ENCODE measurements at regions not wholly inside any gene's neighbourhood (a gene's known extent, or its start where the extent isn't known, plus 50 kb on each side); places are given as distances from the start of the nearest gene placed in this dataset.

DNA sequence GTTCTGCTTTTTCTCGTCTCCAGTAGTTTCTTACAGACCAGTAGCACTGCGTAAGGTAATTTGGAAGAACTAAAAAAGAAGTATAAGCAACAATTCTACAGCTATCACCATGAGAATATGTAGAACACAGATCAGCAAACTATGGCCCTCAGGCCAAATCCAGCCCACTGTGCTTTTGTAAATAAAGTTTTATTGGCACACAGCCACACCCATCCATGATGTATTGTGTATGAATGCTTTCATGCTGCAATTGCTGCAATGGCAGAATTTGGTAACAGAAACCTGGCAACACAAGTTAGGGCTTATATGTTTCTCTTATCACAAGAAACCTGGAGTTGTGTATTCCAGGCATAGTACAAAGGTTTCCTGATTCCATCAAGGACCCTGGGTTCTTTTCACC lies 386.8 kb upstream of the TSHZ2 start:
- no peak overlapping the region for H2AFZ ChIP-seq (ENCODE audit: low read depth, low read length)
- no peaks in the 10 kb centered on the region for H3K4me1 ChIP-seq (ENCODE audit: low read length)
- H3K4me3 ChIP-seq (ENCODE audit: low read length): no peak overlapping the region
- TF ChIP-seq EZH2phosphoT487 (IDR thresholded peaks at IDR 0.05; ENCODE audit: low read depth): no peak
- TF ChIP-seq, protein P1, sequence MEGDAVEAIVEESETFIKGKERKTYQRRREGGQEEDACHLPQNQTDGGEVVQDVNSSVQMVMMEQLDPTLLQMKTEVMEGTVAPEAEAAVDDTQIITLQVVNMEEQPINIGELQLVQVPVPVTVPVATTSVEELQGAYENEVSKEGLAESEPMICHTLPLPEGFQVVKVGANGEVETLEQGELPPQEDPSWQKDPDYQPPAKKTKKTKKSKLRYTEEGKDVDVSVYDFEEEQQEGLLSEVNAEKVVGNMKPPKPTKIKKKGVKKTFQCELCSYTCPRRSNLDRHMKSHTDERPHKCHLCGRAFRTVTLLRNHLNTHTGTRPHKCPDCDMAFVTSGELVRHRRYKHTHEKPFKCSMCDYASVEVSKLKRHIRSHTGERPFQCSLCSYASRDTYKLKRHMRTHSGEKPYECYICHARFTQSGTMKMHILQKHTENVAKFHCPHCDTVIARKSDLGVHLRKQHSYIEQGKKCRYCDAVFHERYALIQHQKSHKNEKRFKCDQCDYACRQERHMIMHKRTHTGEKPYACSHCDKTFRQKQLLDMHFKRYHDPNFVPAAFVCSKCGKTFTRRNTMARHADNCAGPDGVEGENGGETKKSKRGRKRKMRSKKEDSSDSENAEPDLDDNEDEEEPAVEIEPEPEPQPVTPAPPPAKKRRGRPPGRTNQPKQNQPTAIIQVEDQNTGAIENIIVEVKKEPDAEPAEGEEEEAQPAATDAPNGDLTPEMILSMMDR (IDR thresholded peaks at IDR 0.05; ENCODE audit: low read depth, low read length): no peak
- no peak overlapping the region for H3K9ac ChIP-seq (ENCODE audit: low read length)
- H3K27ac ChIP-seq (ENCODE audit: low read length): no peak overlapping the region
- H3K36me3 ChIP-seq (replicated peaks; ENCODE audit: low read depth, low read length): no peaks in the 10 kb centered on the region
- no peak overlapping the region for H3K4me2 ChIP-seq (ENCODE audit: low read length)
- no peaks in the 10 kb centered on the region for H3K9me3 ChIP-seq (ENCODE audit: insufficient read depth, low read length)
- H4K20me1 ChIP-seq (ENCODE audit: insufficient read depth, low read length): no peaks in the 10 kb centered on the region
- no peaks in the 10 kb centered on the region for H3K79me2 ChIP-seq (ENCODE audit: low read length)
- peaks cover 25% of the 10 kb centered on the region for H3K27me3 ChIP-seq (ENCODE audit: low read depth, low read length)

DNA sequence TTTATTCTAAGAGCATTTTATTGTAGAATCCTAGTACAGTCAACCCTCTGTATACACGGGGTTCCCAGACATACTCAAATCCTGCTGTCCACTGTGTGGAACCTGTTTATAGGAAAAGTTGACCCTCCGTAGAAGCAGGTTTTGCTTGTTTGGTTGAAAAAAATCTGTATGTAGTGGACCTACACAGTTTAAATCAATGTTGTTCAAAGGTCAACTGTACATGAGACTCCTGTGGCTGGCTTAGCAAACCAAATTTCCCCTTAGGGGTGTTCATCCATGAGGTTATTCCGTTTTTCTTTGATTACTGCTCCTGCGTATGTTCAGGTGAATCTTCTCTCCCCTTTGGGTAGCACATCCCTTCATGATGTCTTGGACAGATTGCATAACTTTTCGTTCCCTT lies 387.0 kb upstream of the ZFP64 start:
- no peaks in the 10 kb centered on the region for H3K79me2 ChIP-seq (ENCODE audit: low read length)
- H3K4me2 ChIP-seq (ENCODE audit: low read length): no peak overlapping the region
- H3K9me3 ChIP-seq (ENCODE audit: insufficient read depth, low read length): 0 out of 2 replicates have a peak, but pooled peaks cover 5% of the 10 kb centered on the region
- no peaks in the 10 kb centered on the region for H3K36me3 ChIP-seq (replicated peaks; ENCODE audit: low read depth, low read length)
- H4K20me1 ChIP-seq (ENCODE audit: insufficient read depth, low read length): no peaks in the 10 kb centered on the region
- H3K27ac ChIP-seq (ENCODE audit: low read length): no peak overlapping the region
- 0 out of 2 replicates have a peak, but pooled peaks cover 3% of the 10 kb centered on the region for H3K27me3 ChIP-seq (ENCODE audit: low read depth, low read length)
- H3K4me1 ChIP-seq (ENCODE audit: low read length): no peaks in the 10 kb centered on the region
- TF ChIP-seq, protein P1 (IDR thresholded peaks at IDR 0.05; ENCODE audit: low read depth, low read length): no peak
- H3K4me3 ChIP-seq (ENCODE audit: low read length): no peak overlapping the region
- no peak overlapping the region for H3K9ac ChIP-seq (ENCODE audit: low read length)
- H2AFZ ChIP-seq (ENCODE audit: low read depth, low read length): no peak overlapping the region

DNA sequence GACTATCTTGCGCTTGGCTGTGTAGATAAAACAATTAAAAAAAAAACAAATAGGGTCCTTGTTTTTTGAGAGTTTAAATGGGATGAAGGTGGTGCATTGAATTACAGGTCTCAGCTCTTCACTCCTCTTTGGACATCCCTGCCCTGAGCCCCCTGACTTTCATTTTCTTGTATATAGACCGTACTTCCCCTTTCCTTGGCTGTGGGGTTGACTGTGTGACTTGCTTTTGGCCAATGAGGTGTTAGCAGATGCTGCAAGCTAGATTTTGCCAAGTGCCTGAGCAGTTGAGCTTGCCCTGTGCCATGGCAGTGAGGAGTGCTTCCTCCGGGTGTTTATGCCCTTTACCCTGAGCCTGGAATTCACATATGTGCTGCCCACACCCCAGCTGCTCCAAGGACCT lies 386.1 kb upstream of the ZFP64 start:
- Histone ChIP-seq H3K9ac (ENCODE audit: low read length) (no peak overlapping the region), H3K9me3 (ENCODE audit: insufficient read depth, low read length) (0 out of 2 replicates have a peak, but pooled peaks cover 5% of the 10 kb centered on the region), H2AFZ (ENCODE audit: low read depth, low read length) (no peak overlapping the region), H3K27ac (ENCODE audit: low read length) (no peak overlapping the region), H4K20me1 (ENCODE audit: insufficient read depth, low read length) (no peaks in the 10 kb centered on the region), H3K27me3 (ENCODE audit: low read depth, low read length) (0 out of 2 replicates have a peak, but pooled peaks cover 3% of the 10 kb centered on the region), H3K79me2 (ENCODE audit: low read length) (no peaks in the 10 kb centered on the region), H3K4me2 (ENCODE audit: low read length) (no peak overlapping the region), H3K36me3 (replicated peaks; ENCODE audit: low read depth, low read length) (no peaks in the 10 kb centered on the region), H3K4me3 (ENCODE audit: low read length) (no peak overlapping the region), H3K4me1 (ENCODE audit: low read length) (no peaks in the 10 kb centered on the region)
- no peak for TF ChIP-seq EZH2phosphoT487 (IDR thresholded peaks at IDR 0.05; ENCODE audit: low read depth)
- TF ChIP-seq, protein P1 (IDR thresholded peaks at IDR 0.05; ENCODE audit: low read depth, low read length): no peak

DNA sequence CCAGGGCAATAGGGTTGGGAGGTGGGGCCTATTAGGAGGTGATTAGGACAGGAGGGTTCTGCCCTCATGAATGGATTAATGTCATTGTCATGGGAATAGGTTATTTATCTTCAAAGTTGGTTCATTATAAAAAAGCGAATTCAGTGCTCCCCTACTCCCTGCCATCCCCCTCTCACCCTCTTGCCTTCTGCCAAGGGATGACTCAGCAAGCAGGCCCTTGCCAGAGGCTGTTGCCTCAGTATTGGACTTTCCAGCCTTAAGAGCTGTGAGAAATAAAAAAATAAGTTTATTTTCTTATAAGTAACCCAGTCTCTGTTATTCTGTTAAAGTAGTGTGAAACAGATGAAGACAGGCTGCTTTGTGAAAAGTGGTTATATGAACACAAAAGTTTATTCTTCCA lies 381.1 kb upstream of the ZFP64 start:
- H4K20me1 ChIP-seq (ENCODE audit: insufficient read depth, low read length): no peaks in the 10 kb centered on the region
- no peaks in the 10 kb centered on the region for H3K4me1 ChIP-seq (ENCODE audit: low read length)
- H3K4me2 ChIP-seq (ENCODE audit: low read length): no peak overlapping the region
- no peak overlapping the region for H3K4me3 ChIP-seq (ENCODE audit: low read length)
- H3K9me3 ChIP-seq (ENCODE audit: insufficient read depth, low read length): 0 out of 2 replicates have a peak, but pooled peaks cover 5% of the 10 kb centered on the region
- H2AFZ ChIP-seq (ENCODE audit: low read depth, low read length): no peak overlapping the region
- TF ChIP-seq, protein P1 (IDR thresholded peaks at IDR 0.05; ENCODE audit: low read depth, low read length): no peak
- no peak for TF ChIP-seq EZH2phosphoT487 (IDR thresholded peaks at IDR 0.05; ENCODE audit: low read depth)
- no peak overlapping the region for H3K27ac ChIP-seq (ENCODE audit: low read length)
- H3K9ac ChIP-seq (ENCODE audit: low read length): no peak overlapping the region
- 0 out of 2 replicates have a peak, but pooled peaks cover 3% of the 10 kb centered on the region for H3K27me3 ChIP-seq (ENCODE audit: low read depth, low read length)
- H3K36me3 ChIP-seq (replicated peaks; ENCODE audit: low read depth, low read length): no peaks in the 10 kb centered on the region
- H3K79me2 ChIP-seq (ENCODE audit: low read length): no peaks in the 10 kb centered on the region
